GM23338 (cell line): ENCODE measurements at regions not wholly inside any gene's neighbourhood (a gene's known extent, or its start where the extent isn't known, plus 50 kb on each side); places are given as distances from the start of the nearest gene placed in this dataset.
A peak's percentile ranks its signal among the peaks of the same experiment; 100 is the strongest.

Experiments
- ATAC-seq: fragments of 200-7000 bp; cut with Tn5 transposase; 3 replicates; pipeline ENCODE4 v1.9.1; 2020
- DNase-seq: peaks from one replicate; pipeline ENCODE4 v3.0.0-alpha.2; 2015; ENCODE audit warnings: low spot score
- H2AFZ ChIP-seq: fragments of 200-600 bp; sonication (generic); 2 replicates; pipeline ENCODE4 v1.8.0; 2016; ENCODE audit warnings: antibody characterized with exemption, mild to moderate bottlenecking, moderate library complexity
- H3F3A ChIP-seq: fragments of 200-600 bp; sonication (generic); replicated peaks from 2 replicates; pipeline ENCODE4 v1.8.0; 2017; ENCODE audit warnings: antibody characterized with exemption, mixed run types, low read depth
- H3K27ac ChIP-seq: fragments of 200-600 bp; sonication (generic); 2 replicates; pipeline ENCODE4 v1.6.1; 2016; ENCODE audit warnings: low read depth
- H3K27me3 ChIP-seq: fragments of 200-600 bp; sonication (generic); 2 replicates; pipeline ENCODE4 v1.8.0; 2016; ENCODE audit warnings: mild to moderate bottlenecking, mixed run types, moderate library complexity; ENCODE audit not compliant: insufficient read depth
- H3K36me3 ChIP-seq: fragments of 200-600 bp; sonication (generic); 2 replicates; pipeline ENCODE4 v1.8.0; 2016; ENCODE audit warnings: mild to moderate bottlenecking; ENCODE audit not compliant: insufficient read depth
- H3K4me1 ChIP-seq: fragments of 200-600 bp; sonication (generic); 2 replicates; pipeline ENCODE4 v1.8.0; 2016; ENCODE audit warnings: mild to moderate bottlenecking, moderate library complexity; ENCODE audit not compliant: insufficient read depth
- H3K4me2 ChIP-seq: fragments of 200-600 bp; sonication (generic); 2 replicates; pipeline ENCODE4 v1.7.1; 2017; ENCODE audit warnings: mixed run types
- H3K4me3 ChIP-seq: fragments of 200-600 bp; sonication (generic); 2 replicates; pipeline ENCODE4 v1.6.1; 2016; ENCODE audit warnings: mixed run types
- H3K79me2 ChIP-seq: fragments of 200-600 bp; sonication (generic); replicated peaks from 2 replicates; pipeline ENCODE4 v1.8.0; 2017; ENCODE audit warnings: mild to moderate bottlenecking; ENCODE audit not compliant: insufficient read depth
- H3K9me2 ChIP-seq: fragments of 200-600 bp; sonication (generic); 2 replicates; pipeline ENCODE4 v1.8.0; 2017; ENCODE audit not compliant: insufficient read depth
- H4K20me1 ChIP-seq: fragments of 200-600 bp; sonication (generic); replicated peaks from 2 replicates; pipeline ENCODE4 v1.8.0; 2017; ENCODE audit warnings: mild to moderate bottlenecking; ENCODE audit not compliant: insufficient read depth
- H3K27ac Mint-ChIP-seq: 2 replicates; pipeline ENCODE4 v1.8.0; 2020; ENCODE audit warnings: inconsistent platforms, mild to moderate bottlenecking, moderate library complexity, mixed read lengths
- H3K27me3 Mint-ChIP-seq: 3 replicates; pipeline ENCODE4 v1.8.0; 2022; ENCODE audit warnings: low read depth, mild to moderate bottlenecking, moderate library complexity, mixed read lengths, inconsistent platforms; ENCODE audit not compliant: insufficient read depth, poor library complexity
- H3K36me3 Mint-ChIP-seq: 3 replicates; pipeline ENCODE4 v1.8.0; 2021; ENCODE audit warnings: low read depth, mild to moderate bottlenecking, inconsistent platforms, moderate library complexity, mixed read lengths
- H3K4me1 Mint-ChIP-seq: 3 replicates; pipeline ENCODE4 v1.8.0; 2020; ENCODE audit warnings: mild to moderate bottlenecking, inconsistent platforms, mixed read lengths
- H3K4me3 Mint-ChIP-seq: 3 replicates; pipeline ENCODE4 v1.8.0; 2021; ENCODE audit warnings: moderate library complexity, mild to moderate bottlenecking, inconsistent platforms, mixed read lengths
- H3K9me3 Mint-ChIP-seq: 3 replicates; pipeline ENCODE4 v1.8.0; 2020; ENCODE audit warnings: moderate library complexity, mild to moderate bottlenecking, inconsistent platforms, mixed read lengths
- EZH2phosphoT487 ChIP-seq: fragments of 200-600 bp; sonication (generic); IDR thresholded peaks from one replicate; pipeline ENCODE4 v1.8.1; 2018; ENCODE audit warnings: antibody characterized with exemption; ENCODE audit not compliant: unreplicated experiment
- JUNB ChIP-seq: IDR thresholded peaks from one replicate; pipeline ENCODE4 v1.6.1; 2016; ENCODE audit warnings: antibody characterized with exemption; ENCODE audit not compliant: unreplicated experiment
- POLR2AphosphoS5 ChIP-seq: IDR thresholded peaks from 2 replicates; pipeline ENCODE4 v1.6.1; 2016; ENCODE audit warnings: antibody characterized with exemption, low read depth
- REST ChIP-seq: IDR thresholded peaks from one replicate; pipeline ENCODE4 v1.6.1; 2018; ENCODE audit warnings: antibody characterized with exemption; ENCODE audit not compliant: unreplicated experiment
- STAT1 ChIP-seq: IDR thresholded peaks from one replicate; pipeline ENCODE4 v1.6.1; 2016; ENCODE audit warnings: antibody characterized with exemption; ENCODE audit not compliant: unreplicated experiment
- TF ChIP-seq, protein P1 (sequence below): fragments of 250-450 bp; sonication (Bioruptor Pico); IDR thresholded peaks from 2 replicates; pipeline ENCODE4 v1.5.0; 2020; ENCODE audit warnings: mild to moderate bottlenecking, moderate library complexity

- Histone ChIP-seq H3F3A (no peaks in the 10 kb centered on the region), H3K36me3 (no peaks in the 10 kb centered on the region), H2AFZ (peak overlapping the region; percentile 52; the same call in 1 of the 2 replicates), H3K4me1 (no peaks in the 10 kb centered on the region; the same call in 1 of the 2 replicates), H3K79me2 (no peaks in the 10 kb centered on the region), H3K27ac (no peak overlapping the region), H3K4me2 (no peak overlapping the region), H3K9me2 (0 out of 2 replicates have a peak, but pooled peaks cover under 1% of the 10 kb centered on the region), H4K20me1 (no peaks in the 10 kb centered on the region; the same call in 1 of the 2 replicates), H3K4me3 (no peak overlapping the region), H3K27me3 (no peaks in the 10 kb centered on the region)
- H3K9me3 Mint-ChIP-seq = no peaks in the 10 kb centered on the region
- no peak for TF ChIP-seq EZH2phosphoT487
- no peak for TF ChIP-seq POLR2AphosphoS5
- H3K4me3 Mint-ChIP-seq = no peak overlapping the region
- ATAC-seq = no peak
- H3K27ac Mint-ChIP-seq = no peak overlapping the region
- no peak for DNase-seq
- no peaks in the 10 kb centered on the region for H3K36me3 Mint-ChIP-seq
- H3K27me3 Mint-ChIP-seq = no peaks in the 10 kb centered on the region
- H3K4me1 Mint-ChIP-seq = peaks cover 4% of the 10 kb centered on the region; the same call in 2 of the 3 replicates
These were observed 82.7 kb downstream of the RPS24 start for GRCh38 chr10:78116361-78116760.

GRCh38 chr10:78118591-78118990 lies 84.9 kb downstream of the RPS24 start:
- peaks cover 10% of the 10 kb centered on the region for H3K9me3 Mint-ChIP-seq
- no peaks in the 10 kb centered on the region; the same call in 1 of the 2 replicates for H3K4me1 ChIP-seq
- peaks cover 3% of the 10 kb centered on the region; the same call in 1 of the 2 replicates for H3K36me3 ChIP-seq
- H4K20me1 ChIP-seq = no peaks in the 10 kb centered on the region; the same call in 1 of the 2 replicates
- H2AFZ ChIP-seq = no peak overlapping the region
- no peaks in the 10 kb centered on the region for H3K36me3 Mint-ChIP-seq
- H3K4me3 ChIP-seq = no peak overlapping the region
- H3K9me2 ChIP-seq = no peaks in the 10 kb centered on the region
- H3K27me3 Mint-ChIP-seq = no peaks in the 10 kb centered on the region
- DNase-seq (no peak), ATAC-seq (no peak)
- no peak overlapping the region for H3K4me3 Mint-ChIP-seq
- H3K27ac ChIP-seq = no peak overlapping the region
- no peaks in the 10 kb centered on the region for H3K4me1 Mint-ChIP-seq
- no peaks in the 10 kb centered on the region for H3F3A ChIP-seq
- H3K4me2 ChIP-seq = no peak overlapping the region
- no peaks in the 10 kb centered on the region for H3K27me3 ChIP-seq
- no peak overlapping the region for H3K27ac Mint-ChIP-seq
- TF ChIP-seq, protein P1, sequence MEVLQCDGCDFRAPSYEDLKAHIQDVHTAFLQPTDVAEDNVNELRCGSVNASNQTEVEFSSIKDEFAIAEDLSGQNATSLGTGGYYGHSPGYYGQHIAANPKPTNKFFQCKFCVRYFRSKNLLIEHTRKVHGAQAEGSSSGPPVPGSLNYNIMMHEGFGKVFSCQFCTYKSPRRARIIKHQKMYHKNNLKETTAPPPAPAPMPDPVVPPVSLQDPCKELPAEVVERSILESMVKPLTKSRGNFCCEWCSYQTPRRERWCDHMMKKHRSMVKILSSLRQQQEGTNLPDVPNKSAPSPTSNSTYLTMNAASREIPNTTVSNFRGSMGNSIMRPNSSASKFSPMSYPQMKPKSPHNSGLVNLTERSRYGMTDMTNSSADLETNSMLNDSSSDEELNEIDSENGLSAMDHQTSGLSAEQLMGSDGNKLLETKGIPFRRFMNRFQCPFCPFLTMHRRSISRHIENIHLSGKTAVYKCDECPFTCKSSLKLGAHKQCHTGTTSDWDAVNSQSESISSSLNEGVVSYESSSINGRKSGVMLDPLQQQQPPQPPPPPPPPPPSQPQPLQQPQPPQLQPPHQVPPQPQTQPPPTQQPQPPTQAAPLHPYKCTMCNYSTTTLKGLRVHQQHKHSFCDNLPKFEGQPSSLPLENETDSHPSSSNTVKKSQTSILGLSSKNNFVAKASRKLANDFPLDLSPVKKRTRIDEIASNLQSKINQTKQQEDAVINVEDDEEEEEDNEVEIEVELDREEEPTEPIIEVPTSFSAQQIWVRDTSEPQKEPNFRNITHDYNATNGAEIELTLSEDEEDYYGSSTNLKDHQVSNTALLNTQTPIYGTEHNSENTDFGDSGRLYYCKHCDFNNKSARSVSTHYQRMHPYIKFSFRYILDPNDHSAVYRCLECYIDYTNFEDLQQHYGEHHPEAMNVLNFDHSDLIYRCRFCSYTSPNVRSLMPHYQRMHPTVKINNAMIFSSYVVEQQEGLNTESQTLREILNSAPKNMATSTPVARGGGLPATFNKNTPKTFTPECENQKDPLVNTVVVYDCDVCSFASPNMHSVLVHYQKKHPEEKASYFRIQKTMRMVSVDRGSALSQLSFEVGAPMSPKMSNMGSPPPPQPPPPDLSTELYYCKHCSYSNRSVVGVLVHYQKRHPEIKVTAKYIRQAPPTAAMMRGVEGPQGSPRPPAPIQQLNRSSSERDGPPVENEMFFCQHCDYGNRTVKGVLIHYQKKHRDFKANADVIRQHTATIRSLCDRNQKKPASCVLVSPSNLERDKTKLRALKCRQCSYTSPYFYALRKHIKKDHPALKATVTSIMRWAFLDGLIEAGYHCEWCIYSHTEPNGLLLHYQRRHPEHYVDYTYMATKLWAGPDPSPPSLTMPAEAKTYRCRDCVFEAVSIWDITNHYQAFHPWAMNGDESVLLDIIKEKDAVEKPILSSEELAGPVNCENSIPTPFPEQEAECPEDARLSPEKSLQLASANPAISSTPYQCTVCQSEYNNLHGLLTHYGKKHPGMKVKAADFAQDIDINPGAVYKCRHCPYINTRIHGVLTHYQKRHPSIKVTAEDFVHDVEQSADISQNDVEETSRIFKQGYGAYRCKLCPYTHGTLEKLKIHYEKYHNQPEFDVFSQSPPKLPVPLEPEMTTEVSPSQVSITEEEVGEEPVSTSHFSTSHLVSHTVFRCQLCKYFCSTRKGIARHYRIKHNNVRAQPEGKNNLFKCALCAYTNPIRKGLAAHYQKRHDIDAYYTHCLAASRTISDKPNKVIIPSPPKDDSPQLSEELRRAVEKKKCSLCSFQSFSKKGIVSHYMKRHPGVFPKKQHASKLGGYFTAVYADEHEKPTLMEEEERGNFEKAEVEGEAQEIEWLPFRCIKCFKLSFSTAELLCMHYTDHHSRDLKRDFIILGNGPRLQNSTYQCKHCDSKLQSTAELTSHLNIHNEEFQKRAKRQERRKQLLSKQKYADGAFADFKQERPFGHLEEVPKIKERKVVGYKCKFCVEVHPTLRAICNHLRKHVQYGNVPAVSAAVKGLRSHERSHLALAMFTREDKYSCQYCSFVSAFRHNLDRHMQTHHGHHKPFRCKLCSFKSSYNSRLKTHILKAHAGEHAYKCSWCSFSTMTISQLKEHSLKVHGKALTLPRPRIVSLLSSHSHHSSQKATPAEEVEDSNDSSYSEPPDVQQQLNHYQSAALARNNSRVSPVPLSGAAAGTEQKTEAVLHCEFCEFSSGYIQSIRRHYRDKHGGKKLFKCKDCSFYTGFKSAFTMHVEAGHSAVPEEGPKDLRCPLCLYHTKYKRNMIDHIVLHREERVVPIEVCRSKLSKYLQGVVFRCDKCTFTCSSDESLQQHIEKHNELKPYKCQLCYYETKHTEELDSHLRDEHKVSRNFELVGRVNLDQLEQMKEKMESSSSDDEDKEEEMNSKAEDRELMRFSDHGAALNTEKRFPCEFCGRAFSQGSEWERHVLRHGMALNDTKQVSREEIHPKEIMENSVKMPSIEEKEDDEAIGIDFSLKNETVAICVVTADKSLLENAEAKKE (CRISPR knock-in tag) = no peak
- TF ChIP-seq JUNB = no peak
- TF ChIP-seq REST = no peak
- TF ChIP-seq STAT1 = no peak
- H3K79me2 ChIP-seq = no peaks in the 10 kb centered on the region
